Prostate gland (tissue), 2 donors: ENCODE measurements at regions not wholly inside any gene's neighbourhood (a gene's known extent, or its start where the extent isn't known, plus 50 kb on each side); places are given as distances from the start of the nearest gene placed in this dataset.
"Not testable (repeated sequence)": the region's sequence is repeated elsewhere in the genome, so short reads cannot be mapped to it uniquely, and the experiment has no call there.

Experiments used
- POLR2A ChIP-seq: fragments of 450-650 bp; IDR thresholded peaks from one replicate; pipeline ENCODE4 v1.6.1; 2016; ENCODE audit warnings: antibody characterized with exemption, mild to moderate bottlenecking
- POLR2AphosphoS5 ChIP-seq: sonication (generic); formaldehyde crosslinking; IDR thresholded peaks from one replicate; pipeline ENCODE4 v1.6.1; 2017; ENCODE audit warnings: antibody characterized with exemption
- TF ChIP-seq, protein P1 (sequence below), 4 experiments: fragments of 200-600 bp in 2 of 4; fragments of 450-650 bp in 2 of 4; sonication (generic) in 2 of 4; IDR thresholded peaks; 1 replicate in 3 of 4; 2 replicates in 1 of 4; pipeline ENCODE4 v1.5.1; 2016 to 2019; ENCODE audit warnings: antibody characterized with exemption in 4 of 4, mild to moderate bottlenecking in 2 of 4, moderate library complexity in 2 of 4

GRCh38 chr4:11060637-11061036 lies 368.1 kb downstream of the HS3ST1 start:
- TF ChIP-seq, protein P1, sequence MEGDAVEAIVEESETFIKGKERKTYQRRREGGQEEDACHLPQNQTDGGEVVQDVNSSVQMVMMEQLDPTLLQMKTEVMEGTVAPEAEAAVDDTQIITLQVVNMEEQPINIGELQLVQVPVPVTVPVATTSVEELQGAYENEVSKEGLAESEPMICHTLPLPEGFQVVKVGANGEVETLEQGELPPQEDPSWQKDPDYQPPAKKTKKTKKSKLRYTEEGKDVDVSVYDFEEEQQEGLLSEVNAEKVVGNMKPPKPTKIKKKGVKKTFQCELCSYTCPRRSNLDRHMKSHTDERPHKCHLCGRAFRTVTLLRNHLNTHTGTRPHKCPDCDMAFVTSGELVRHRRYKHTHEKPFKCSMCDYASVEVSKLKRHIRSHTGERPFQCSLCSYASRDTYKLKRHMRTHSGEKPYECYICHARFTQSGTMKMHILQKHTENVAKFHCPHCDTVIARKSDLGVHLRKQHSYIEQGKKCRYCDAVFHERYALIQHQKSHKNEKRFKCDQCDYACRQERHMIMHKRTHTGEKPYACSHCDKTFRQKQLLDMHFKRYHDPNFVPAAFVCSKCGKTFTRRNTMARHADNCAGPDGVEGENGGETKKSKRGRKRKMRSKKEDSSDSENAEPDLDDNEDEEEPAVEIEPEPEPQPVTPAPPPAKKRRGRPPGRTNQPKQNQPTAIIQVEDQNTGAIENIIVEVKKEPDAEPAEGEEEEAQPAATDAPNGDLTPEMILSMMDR (IDR thresholded peaks at IDR 0.05), result not testable (repeated sequence)
- not testable (repeated sequence) for TF ChIP-seq POLR2A, POLR2AphosphoS5
